ENCODE measurements at regions not wholly inside any gene's neighbourhood (a gene's known extent, or its start where the extent isn't known, plus 50 kb on each side); places are given as distances from the start of the nearest gene placed in this dataset.

DNA sequence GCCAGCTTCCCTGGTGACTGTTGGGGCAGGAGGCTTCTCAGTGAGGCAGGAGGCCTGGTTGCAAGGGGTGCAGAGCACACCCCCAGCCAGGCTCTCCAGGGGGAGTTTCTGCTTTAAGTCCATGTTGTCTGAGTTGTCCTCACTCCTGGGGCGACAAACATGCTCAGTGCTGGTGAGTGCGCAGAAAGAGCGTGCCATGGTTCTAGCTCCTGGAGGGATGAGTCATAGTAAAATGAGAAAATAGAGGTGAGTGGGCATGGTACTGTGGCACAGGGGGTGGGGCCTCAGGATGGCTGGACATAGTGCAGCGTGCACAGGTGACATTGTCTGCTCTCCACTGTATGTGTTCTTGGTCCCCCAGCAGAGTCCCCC, 457.2 kb upstream of the HS6ST1 start:
- TF ChIP-seq, protein P1, sequence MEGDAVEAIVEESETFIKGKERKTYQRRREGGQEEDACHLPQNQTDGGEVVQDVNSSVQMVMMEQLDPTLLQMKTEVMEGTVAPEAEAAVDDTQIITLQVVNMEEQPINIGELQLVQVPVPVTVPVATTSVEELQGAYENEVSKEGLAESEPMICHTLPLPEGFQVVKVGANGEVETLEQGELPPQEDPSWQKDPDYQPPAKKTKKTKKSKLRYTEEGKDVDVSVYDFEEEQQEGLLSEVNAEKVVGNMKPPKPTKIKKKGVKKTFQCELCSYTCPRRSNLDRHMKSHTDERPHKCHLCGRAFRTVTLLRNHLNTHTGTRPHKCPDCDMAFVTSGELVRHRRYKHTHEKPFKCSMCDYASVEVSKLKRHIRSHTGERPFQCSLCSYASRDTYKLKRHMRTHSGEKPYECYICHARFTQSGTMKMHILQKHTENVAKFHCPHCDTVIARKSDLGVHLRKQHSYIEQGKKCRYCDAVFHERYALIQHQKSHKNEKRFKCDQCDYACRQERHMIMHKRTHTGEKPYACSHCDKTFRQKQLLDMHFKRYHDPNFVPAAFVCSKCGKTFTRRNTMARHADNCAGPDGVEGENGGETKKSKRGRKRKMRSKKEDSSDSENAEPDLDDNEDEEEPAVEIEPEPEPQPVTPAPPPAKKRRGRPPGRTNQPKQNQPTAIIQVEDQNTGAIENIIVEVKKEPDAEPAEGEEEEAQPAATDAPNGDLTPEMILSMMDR (IDR thresholded peaks at IDR 0.05; ENCODE audit: insufficient read depth, low read depth, low read length, missing control alignments): no peak
- no peak overlapping the region for H3K4me3 ChIP-seq (ENCODE audit: low read length)

DNA sequence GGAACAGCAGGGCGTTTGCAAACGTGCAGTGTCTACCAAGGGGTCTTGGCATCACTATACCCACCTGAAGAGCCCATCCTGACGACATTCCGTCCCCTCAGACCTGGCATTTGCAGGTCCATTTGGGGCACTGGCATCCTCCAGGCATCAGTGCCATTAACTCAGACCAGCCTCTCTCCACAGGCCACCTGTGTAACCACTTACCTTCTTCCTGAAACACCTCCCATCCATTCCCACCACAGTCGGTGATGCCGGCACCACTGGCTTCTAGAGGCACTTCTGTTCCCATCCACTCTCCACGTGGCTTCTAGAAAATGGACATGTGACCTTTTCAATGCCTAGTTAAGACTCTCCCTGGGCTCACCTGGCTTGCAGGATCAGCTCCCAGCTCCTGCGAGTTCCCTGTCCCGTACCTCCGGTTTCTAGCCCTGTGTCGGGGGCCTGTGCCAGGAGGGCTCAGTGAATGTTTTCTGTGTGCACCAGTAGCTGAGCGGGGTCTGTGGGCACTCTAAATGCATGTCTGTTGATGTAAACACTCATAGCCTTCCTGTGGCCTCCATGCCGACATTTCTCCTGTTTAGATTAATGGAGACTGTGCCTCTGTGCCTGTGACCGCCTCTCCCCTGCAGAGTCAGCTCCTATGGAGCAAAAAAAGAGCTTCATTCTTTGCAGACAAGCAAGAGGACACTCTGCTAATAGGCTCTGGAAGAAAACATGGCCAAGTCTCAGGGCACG, 458.0 kb upstream of the HS6ST1 start:
- H3K4me3 ChIP-seq (ENCODE audit: low read length): no peak overlapping the region
- TF ChIP-seq, protein P1 (IDR thresholded peaks at IDR 0.05; ENCODE audit: insufficient read depth, low read depth, low read length, missing control alignments): no peak
- no peak for DNase-seq (ENCODE audit: low read depth)

More for the DNA sequence above, 457.2 kb upstream of the HS6ST1 start:
- no peak for DNase-seq (ENCODE audit: low read depth)

DNA sequence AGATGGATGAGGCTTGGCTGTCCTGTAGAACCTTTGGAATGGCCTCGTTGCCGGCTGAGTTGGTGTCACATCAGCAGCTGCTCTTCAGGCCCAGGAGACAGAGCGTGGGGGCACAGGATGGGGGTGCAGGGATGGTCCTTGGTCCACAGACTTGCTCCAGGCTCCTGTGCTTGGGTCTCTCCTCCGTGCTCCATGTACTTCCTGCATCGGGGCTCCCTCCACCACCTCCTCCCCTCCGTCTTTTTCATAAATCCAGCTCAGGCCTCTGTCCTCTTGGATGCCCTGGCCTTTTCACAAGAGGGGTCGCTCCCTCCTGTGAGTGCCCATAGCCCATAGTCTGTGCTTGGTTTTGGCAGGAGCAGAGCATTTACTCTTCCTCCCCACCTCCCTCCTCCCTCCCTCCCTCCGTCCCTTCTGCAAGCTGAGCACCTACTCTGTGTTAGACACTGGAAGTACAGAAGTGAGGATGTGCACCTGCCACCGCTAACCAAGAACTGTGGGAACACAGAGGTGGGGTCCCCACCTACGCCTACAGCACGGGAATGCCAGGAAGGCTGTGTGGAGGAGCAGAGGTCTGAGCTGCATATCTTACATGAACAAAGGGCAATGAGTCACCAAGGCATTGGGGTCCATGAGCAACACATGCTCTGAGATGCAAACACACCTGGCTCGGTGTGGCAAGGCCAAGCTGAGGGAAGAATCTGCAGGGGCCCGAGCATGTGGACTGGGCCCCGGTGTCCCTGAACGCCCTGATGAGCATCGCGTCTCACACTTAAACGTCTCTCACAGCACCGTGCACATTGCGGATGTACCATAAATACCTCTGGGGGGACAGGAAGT, 458.7 kb upstream of the HS6ST1 start:
- TF ChIP-seq, protein P1 (IDR thresholded peaks at IDR 0.05; ENCODE audit: insufficient read depth, low read depth, low read length, missing control alignments): no peak
- no peak for DNase-seq (ENCODE audit: low read depth)
- no peak overlapping the region for H3K4me3 ChIP-seq (ENCODE audit: low read length)

DNA sequence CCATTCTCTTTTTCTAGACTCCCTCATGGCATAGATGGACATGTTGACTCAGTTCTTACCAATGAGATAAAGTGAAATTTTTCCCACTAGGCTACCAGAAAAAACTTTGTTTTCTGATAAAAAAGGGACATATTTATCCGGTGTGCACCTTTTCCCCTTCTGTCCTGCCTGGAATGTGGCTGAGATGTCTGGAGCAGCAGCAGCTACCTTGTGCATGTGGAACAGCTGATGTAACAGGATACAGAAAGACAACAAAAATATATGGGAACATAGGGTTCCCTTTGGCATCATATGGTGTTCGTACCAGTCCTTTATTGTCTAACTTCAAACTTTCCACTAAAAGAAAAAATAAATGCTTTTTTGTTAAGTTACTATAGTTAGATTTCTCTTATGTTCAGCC, 460.2 kb upstream of the HS6ST1 start:
- no peak for DNase-seq (ENCODE audit: low read depth)
- no peak overlapping the region for H3K4me3 ChIP-seq (ENCODE audit: low read length)
- TF ChIP-seq, protein P1 (IDR thresholded peaks at IDR 0.05; ENCODE audit: insufficient read depth, low read depth, low read length, missing control alignments): no peak

DNA sequence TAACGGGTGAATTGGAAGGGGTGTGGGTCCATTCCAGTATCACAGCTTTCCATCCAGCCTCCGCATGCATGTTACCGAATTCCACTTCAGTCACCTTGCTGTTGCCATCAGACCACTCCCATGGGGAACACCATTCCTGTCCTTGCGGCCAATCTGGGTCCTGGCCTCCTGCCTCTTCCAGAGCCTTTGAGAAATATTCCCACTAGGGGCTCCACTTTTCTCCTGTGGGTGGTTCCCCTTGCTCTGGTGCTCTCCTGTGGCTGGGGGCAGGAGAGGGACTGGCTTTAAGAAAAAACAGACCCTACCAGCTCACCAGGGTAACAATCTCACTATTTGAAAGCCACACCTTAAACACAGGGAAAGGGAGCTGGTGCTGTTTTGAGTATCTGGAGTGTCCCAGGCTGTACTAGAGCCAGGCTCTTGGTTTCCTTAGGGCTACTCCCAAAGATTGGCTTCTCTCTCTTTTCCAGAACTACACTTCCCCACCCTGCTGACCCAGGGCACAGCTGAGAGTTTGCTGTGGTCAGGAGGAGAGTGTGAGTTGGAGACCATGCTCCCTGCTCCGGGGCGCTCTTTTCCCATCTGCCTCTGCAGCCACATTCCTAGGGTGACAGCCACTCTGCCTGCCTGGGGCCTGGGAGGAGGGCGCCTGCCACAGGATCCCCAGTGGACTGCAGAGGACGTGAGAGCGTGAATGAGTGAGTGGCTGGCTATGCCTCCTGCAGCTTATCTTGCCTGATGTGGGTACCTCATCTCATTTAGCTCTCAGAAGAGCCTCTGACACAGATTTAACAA, 460.8 kb upstream of the HS6ST1 start:
- DNase-seq (ENCODE audit: low read depth): no peak
- H3K4me3 ChIP-seq (ENCODE audit: low read length): no peak overlapping the region
- TF ChIP-seq, protein P1 (IDR thresholded peaks at IDR 0.05; ENCODE audit: insufficient read depth, low read depth, low read length, missing control alignments): no peak

DNA sequence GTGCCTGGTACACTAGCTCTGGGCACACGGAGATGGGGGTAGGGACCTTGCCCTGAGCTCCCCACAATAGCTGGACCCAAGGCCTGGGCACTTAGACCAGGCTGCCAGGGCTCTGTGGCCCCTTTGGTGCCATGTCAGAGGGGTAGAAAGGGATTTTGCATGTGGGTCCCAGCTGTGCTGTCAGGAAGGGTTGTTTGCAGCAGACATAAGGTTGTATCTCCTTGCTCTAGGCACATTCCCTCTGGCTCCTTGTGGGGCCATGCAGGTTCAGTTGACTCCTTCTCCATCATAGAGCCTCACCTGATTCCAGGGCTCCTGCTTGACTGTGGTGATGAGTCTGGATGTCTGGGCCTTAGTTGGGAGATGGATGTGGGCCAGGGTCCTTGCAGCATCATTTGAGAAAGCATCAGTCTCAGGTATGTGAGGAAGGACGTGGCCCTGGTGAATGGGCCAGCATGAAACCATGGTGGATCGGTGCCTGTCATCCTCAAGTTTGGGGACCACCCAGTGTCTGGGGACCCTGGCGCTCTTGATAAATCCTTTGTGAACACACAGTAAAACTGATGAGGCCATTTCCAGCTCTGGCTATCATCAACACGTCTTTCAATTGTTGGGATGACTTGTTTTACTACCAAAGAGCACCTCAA, 461.9 kb upstream of the HS6ST1 start:
- no peak overlapping the region for H3K4me3 ChIP-seq (ENCODE audit: low read length)
- TF ChIP-seq, protein P1 (IDR thresholded peaks at IDR 0.05; ENCODE audit: insufficient read depth, low read depth, low read length, missing control alignments): no peak

More for the DNA sequence above, 461.9 kb upstream of the HS6ST1 start:
- no peak for DNase-seq (ENCODE audit: low read depth)

All from epithelial cell of esophagus (primary cell).